Neuron (in vitro differentiated cells): ENCODE measurements at regions not wholly inside any gene's neighbourhood (a gene's known extent, or its start where the extent isn't known, plus 50 kb on each side); places are given as distances from the start of the nearest gene placed in this dataset.
"Not testable (repeated sequence)": the region's sequence is repeated elsewhere in the genome, so short reads cannot be mapped to it uniquely, and the experiment has no call there.

Experiments
- H2AFZ ChIP-seq: one replicate; pipeline ENCODE4 v1.6.1; 2013; ENCODE audit warnings: low read depth, mild to moderate bottlenecking, inconsistent platforms, low read length, moderate library complexity
- H3K27me3 ChIP-seq: one replicate; pipeline ENCODE4 v1.6.1; 2013; ENCODE audit warnings: low read length; ENCODE audit not compliant: insufficient read depth
- H3K36me3 ChIP-seq: one replicate; pipeline ENCODE4 v1.6.1; 2013; ENCODE audit warnings: low read length; ENCODE audit not compliant: insufficient read depth
- H3K4me1 ChIP-seq: one replicate; pipeline ENCODE4 v1.6.1; 2013; ENCODE audit warnings: low read length; ENCODE audit not compliant: insufficient read depth
- H3K4me3 ChIP-seq: 2 replicates; pipeline ENCODE4 v1.5.1; 2013; ENCODE audit warnings: mild to moderate bottlenecking, low read length, moderate library complexity
- H3K9me3 ChIP-seq: one replicate; pipeline ENCODE4 v1.6.1; 2013; ENCODE audit warnings: low read length

GRCh38 chr9:87781331-87781730, 55.4 kb downstream of the CTSL start:
- Histone ChIP-seq H3K36me3 (no peaks in the 10 kb centered on the region), H2AFZ (no peak overlapping the region), H3K4me3 (no peak overlapping the region), H3K9me3 (no peaks in the 10 kb centered on the region), H3K27me3 (peaks cover 2% of the 10 kb centered on the region), H3K4me1 (no peaks in the 10 kb centered on the region)

- Histone ChIP-seq H3K4me1 (no peaks in the 10 kb centered on the region), H3K36me3 (no peaks in the 10 kb centered on the region), H2AFZ (no peak overlapping the region), H3K9me3 (no peaks in the 10 kb centered on the region), H3K4me3 (no peak overlapping the region), H3K27me3 (peaks cover 2% of the 10 kb centered on the region)
These were observed 57.3 kb downstream of the CTSL start for GRCh38 chr9:87783180-87783579.

- not testable (repeated sequence) for H3K4me1 ChIP-seq, H3K9me3 ChIP-seq, H3K36me3 ChIP-seq, H3K4me3 ChIP-seq, H2AFZ ChIP-seq, H3K27me3 ChIP-seq
These were observed 59.5 kb downstream of the CTSL start for GRCh38 chr9:87785315-87785970.

DNA sequence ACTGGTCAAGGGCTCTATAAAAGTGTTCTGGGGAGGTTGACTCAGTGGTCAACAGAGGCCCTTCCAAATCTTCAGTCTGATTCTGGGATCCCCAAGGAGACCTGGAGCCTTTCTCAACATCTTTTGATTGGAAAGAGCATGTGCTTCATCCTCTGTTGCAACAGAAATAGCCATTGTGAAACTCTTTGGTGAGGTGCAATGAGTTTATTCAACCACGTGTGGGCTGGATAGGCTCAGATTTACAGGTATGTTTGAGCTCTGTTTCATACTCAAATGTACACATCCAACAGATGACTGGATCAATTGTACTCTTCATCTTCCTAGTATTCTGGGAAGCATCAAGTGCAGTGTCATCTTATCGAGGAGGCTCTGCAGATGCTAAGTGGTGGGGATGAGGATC, 60.5 kb downstream of the CTSL start:
- Histone ChIP-seq H3K27me3 (peaks cover 2% of the 10 kb centered on the region), H3K36me3 (no peaks in the 10 kb centered on the region), H3K9me3 (no peaks in the 10 kb centered on the region), H3K4me3 (no peak overlapping the region), H3K4me1 (no peaks in the 10 kb centered on the region), H2AFZ (no peak overlapping the region)

DNA sequence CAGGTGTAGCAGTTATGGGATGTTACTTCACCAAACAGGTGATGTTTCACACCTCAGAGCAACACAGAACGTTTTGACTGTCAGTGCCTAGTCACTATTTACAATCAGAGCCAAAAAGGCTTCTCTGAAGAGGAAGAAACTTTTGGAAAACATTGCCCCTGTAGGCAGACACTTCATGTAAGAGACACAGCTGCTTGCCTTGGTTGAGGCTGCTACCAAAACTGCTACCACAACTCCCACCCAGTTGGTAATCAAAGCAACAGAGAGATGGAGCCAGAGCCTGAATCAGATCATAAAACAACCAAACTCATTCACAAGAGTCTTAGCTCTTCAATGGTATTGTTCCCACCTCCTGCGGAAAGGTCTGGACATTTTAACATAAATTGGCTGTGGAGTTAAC, 61.0 kb downstream of the CTSL start:
- H3K4me3 ChIP-seq = no peak overlapping the region
- no peak overlapping the region for H2AFZ ChIP-seq
- peaks cover 2% of the 10 kb centered on the region for H3K27me3 ChIP-seq
- no peaks in the 10 kb centered on the region for H3K9me3 ChIP-seq
- no peaks in the 10 kb centered on the region for H3K36me3 ChIP-seq
- H3K4me1 ChIP-seq = no peaks in the 10 kb centered on the region

GRCh38 chr9:87787735-87788134, 61.8 kb downstream of the CTSL start:
- Histone ChIP-seq H3K36me3 (no peaks in the 10 kb centered on the region), H3K9me3 (no peaks in the 10 kb centered on the region), H2AFZ (peak overlapping the region; percentile 57), H3K4me1 (no peaks in the 10 kb centered on the region), H3K4me3 (no peak overlapping the region), H3K27me3 (peaks cover 2% of the 10 kb centered on the region)

DNA sequence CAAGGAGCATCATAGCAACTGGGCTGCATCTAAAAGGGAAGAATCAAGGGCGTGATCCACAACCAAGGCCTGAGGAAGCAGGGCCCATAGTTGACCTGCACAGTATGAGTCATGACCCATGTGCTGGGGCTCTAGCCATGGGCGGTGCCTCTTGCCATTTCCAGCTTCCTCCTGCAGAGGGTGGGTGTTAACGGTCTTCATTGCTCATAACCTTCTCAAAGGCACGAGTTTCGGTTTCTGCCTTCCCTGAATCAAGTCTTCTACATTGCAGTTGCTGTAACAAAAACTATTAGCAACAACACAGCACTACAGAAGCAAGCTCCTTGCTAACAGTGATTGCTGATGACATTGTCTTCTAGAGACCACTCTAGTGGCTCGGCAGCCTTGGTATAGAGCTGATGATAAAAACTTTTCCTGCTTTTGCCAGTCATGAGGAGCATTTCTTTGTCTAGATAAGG, 66.9 kb downstream of the CTSL start:
- no peaks in the 10 kb centered on the region for H3K4me1 ChIP-seq
- H3K4me3 ChIP-seq = no peak overlapping the region
- no peak overlapping the region for H2AFZ ChIP-seq
- no peaks in the 10 kb centered on the region for H3K27me3 ChIP-seq
- H3K36me3 ChIP-seq = no peaks in the 10 kb centered on the region
- no peaks in the 10 kb centered on the region for H3K9me3 ChIP-seq

DNA sequence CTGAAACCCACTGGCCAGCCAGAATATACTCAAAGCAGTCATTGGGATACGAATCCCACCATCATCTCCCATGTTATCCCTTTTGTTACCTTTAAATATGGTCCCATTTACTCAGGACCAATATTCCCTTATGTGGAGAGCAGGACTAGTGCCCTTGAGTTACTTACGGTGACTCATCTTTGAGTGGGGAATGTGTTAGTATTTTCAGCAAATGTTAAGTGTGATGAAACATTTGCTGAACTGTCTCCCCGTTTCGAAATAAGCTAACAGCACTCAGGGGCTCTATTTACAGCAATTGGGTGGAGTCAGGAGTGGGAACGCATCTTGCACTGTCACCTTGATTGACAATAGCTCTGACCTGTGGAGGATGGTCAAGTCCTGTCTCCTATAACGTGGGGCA, 67.4 kb downstream of the CTSL start:
- Histone ChIP-seq H3K9me3 (no peaks in the 10 kb centered on the region), H3K4me1 (no peaks in the 10 kb centered on the region), H2AFZ (no peak overlapping the region), H3K36me3 (no peaks in the 10 kb centered on the region), H3K4me3 (no peak overlapping the region), H3K27me3 (no peaks in the 10 kb centered on the region)

GRCh38 chr9:87795178-87795577, 69.3 kb downstream of the CTSL start:
- no peaks in the 10 kb centered on the region for H3K4me1 ChIP-seq
- no peaks in the 10 kb centered on the region for H3K27me3 ChIP-seq
- H3K9me3 ChIP-seq = no peaks in the 10 kb centered on the region
- H3K36me3 ChIP-seq = no peaks in the 10 kb centered on the region
- H2AFZ ChIP-seq = no peak overlapping the region
- H3K4me3 ChIP-seq = no peak overlapping the region

- Histone ChIP-seq H2AFZ (no peak overlapping the region), H3K4me1 (no peaks in the 10 kb centered on the region), H3K9me3 (no peaks in the 10 kb centered on the region), H3K36me3 (no peaks in the 10 kb centered on the region), H3K27me3 (no peaks in the 10 kb centered on the region), H3K4me3 (no peak overlapping the region)
These were observed 70.3 kb downstream of the CTSL start for GRCh38 chr9:87796196-87796595.

DNA sequence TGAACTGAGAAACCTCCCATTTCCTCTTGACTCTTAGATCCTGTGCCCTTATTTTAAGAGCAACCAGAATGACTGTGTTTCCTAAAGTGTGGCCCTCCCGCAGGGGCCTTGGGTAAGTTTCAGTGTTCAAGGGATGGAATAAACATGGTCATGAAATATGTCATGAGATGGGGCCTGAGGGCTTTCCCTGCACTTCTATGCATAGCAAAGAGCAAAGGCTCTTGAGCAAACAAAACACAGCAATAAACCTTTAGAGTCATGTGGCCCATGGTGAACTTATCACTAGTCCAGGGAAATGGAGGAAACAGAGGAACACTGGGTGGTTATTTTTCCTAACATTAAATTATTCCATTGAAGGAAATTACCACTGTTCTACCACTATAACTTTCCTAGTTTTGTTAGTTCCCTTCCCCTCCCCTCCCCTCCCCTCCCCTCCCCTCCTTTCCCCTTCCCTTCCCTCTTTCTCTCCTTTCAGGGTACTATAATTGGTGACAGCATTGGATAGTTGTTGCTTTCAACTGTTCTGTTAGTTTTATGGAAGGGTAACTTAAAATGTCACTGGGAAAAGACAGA, 72.4 kb downstream of the CTSL start:
- H3K27me3 ChIP-seq = no peaks in the 10 kb centered on the region
- H3K9me3 ChIP-seq = no peaks in the 10 kb centered on the region
- H3K4me1 ChIP-seq = no peaks in the 10 kb centered on the region
- no peak overlapping the region for H3K4me3 ChIP-seq
- H3K36me3 ChIP-seq = no peaks in the 10 kb centered on the region
- no peak overlapping the region for H2AFZ ChIP-seq

DNA sequence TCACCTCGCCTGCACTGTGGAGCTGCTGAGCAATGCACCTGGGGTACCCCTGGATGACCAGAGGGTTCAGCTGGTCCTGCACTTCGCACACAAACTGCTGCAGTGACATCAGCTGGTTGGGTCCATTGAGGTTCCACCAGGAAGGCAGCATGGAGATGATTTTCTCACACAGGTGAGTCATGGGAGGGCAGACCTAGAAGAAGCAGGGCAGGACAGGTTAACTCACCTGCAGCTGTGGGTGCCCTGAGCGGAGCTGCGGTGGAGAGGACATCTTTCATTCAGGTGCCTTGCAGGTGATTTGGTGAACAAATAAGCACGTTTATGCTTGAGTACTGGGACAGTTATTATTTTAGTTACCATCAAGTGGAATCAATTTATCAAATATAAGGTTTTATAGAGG, 73.6 kb downstream of the CTSL start:
- H3K9me3 ChIP-seq = no peaks in the 10 kb centered on the region
- no peaks in the 10 kb centered on the region for H3K4me1 ChIP-seq
- no peak overlapping the region for H3K4me3 ChIP-seq
- no peak overlapping the region for H2AFZ ChIP-seq
- no peaks in the 10 kb centered on the region for H3K36me3 ChIP-seq
- H3K27me3 ChIP-seq = no peaks in the 10 kb centered on the region

DNA sequence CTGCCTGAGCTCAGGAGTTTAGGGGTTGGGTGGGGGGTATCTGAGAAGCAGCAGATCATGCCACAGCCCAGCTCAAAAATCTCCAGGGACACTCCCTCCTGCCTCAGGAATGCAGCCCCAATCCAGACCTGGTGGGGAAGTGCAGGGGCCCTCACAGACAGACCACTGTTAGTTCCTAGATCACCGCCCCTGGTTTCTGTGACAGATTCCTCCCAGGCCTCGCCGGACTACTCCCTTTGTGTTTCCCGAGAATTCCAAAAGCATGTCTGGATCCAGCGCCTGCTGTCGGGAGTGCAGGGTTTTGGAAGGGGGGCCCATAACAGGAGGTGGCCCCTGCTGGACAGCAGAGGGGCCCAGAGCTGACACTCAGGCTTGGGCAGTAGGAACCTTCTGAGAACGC, 74.5 kb downstream of the CTSL start:
- Histone ChIP-seq H3K36me3 (no peaks in the 10 kb centered on the region), H3K4me3 (no peak overlapping the region), H3K4me1 (no peaks in the 10 kb centered on the region), H3K27me3 (no peaks in the 10 kb centered on the region), H2AFZ (no peak overlapping the region), H3K9me3 (no peaks in the 10 kb centered on the region)

- Histone ChIP-seq H3K4me1 (no peaks in the 10 kb centered on the region), H3K36me3 (no peaks in the 10 kb centered on the region), H3K4me3 (no peak overlapping the region)
These were observed 75.1 kb downstream of the CTSL start for GRCh38 chr9:87801013-87801412.

More at GRCh38 chr9:87801013-87801412, 75.1 kb downstream of the CTSL start:
- Histone ChIP-seq H3K9me3 (no peaks in the 10 kb centered on the region), H3K27me3 (no peaks in the 10 kb centered on the region), H2AFZ (no peak overlapping the region)
